ENCODE measurements at regions not wholly inside any gene's neighbourhood (a gene's known extent, or its start where the extent isn't known, plus 50 kb on each side); places are given as distances from the start of the nearest gene placed in this dataset.
"Not testable (repeated sequence)": the region's sequence is repeated elsewhere in the genome, so short reads cannot be mapped to it uniquely, and the experiment has no call there.

DNA sequence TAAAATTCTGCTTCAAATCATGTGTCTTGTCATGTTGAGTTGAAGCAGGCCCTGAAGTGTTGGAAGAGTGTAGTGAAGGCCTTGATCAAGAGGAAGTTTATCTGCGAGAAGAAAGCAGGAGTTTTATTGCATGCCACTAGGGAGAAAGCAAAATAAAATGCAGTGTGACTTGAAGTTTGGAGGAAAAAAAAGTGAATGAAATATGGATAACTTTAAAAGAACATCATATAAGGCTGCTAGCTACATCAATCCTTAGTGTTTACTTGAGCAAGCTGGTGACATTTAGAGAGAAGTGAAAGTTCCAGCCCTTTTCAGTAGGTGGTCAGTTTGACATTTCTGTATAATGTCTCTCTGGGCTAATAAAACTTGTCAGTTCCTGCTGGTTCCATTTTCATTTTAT is 841.1 kb downstream of the TMTC2 start:
- DNase-seq = no peak

DNA sequence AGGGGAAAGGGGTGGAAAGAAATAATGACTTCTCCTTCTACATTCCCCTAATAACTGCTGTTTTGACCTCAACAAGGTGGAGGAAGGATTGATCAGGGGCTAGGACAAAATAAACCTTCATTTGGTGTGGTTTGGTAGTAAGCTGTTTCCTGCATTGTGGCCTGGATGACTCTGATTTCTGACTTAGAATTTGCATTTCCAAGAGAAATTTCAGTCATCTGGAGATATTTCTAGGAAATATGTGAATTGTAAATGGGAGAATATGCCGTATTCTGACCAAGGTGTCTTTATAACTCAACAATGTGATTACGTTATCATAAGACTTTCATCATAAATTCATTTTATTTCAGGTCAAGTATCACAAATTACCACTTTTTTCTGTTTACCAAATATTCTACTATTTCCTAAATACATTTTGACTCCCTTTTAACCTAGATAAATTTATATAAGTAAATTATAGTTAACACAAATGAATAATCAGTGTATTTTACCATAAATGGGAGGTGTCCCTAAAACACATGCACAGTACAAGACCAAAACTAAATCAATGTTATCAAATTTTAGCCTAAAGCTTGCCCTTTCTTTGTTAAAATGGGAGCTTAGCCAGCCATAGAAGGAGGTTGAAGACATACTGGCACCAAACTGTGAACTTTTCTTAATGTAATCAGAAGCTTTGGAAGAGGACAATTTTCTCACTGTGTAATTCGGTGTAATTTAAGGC is 828.8 kb downstream of the TMTC2 start:
- DNase-seq = no peak

DNA sequence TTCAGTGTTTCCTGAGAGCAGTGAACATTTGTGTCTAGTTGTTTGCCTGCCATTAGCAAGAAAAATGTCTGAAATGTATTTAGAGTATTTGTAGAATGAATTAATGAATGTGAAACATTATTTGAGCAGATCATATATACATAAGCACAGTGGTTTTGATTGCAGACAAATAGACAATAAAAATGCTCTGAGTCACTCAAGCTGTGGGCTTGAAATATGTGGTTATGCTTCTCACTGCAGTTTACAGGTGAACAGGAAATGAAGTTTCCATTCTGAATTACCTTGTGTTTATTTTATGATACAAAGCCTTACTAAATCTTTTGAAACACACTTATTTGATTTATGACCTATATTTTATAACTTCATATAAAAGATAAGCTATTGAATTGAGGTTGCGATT is 827.7 kb downstream of the TMTC2 start:
- DNase-seq = no peak

DNA sequence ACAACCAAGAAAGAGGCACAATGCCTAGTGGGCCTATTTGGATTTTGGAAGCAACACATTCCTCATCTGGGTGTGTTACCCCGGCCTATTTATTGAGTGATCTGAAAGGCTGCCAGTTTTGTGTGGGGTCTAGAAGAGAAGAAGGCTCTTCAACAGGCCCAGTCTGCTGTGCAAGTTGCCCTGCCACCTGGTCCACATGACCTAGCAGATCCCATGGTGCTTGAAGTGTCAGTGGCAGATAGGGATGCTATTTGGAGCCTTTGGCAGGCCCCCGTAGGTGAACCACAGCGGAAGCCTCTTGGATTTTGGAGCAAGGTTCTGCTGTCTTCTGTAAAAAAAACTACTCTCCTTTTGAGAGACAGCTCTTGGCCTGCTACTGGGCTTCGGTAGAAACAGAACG is 820.1 kb downstream of the TMTC2 start:
- DNase-seq = no peak

DNA sequence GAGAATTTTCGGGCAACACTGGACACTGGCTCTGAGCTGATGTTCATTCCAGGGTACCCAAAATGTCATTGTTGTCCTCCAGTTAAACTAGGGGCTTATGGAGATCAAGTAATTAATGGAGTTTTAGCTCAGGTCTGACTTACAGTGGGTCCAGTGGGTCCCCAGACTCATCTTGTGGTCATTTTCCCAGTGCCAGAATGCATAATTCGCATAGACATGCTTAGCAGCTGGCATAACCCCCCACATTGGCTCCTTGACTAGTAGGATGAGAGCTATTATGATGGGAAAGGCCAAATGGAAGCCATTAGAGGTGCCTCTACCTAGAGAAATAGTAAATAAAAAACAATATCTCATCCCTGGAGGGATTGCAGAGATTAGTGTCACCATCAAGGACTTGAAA is 818.9 kb downstream of the TMTC2 start:
- no peak for DNase-seq

DNA sequence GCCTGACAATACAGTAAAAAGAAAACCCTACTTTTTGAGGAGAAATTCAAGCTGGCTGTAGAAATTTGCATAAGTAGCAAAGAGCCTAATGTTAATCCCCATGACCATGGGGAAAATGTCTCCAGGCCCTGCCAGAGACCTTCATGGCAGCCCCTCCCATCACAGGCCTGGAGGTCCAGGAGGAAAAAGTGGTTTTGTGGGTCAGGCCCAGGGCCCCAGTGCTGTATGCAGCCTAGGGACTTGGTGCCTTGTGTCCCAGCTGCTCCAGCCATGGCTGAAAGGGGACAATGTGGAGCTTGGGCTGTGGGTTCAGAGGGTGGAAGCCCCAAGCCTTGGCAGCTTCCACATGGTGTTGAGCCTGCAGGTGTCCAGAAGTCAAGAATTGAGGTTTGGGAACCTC is 813.2 kb downstream of the TMTC2 start:
- DNase-seq = not testable (repeated sequence)

DNA sequence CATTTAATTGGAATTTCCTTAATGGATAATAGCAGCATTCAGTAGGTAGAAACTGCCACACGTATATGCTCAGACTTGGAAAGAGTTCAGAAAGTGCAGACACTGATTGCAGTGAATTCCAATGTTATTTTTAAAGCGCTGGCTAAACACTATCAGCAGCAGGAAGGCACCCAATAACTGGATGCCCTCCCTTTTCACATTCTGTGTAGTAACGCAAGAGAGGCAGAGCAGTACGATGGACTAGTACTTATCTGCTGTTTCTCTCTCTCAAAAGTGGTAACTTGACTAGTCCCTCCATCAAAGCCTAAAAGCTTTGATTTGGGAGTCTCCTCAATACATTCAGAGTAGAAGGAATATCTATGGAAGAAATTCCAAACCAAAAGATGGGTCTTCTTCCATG is 791.0 kb downstream of the TMTC2 start:
- DNase-seq = no peak

DNA sequence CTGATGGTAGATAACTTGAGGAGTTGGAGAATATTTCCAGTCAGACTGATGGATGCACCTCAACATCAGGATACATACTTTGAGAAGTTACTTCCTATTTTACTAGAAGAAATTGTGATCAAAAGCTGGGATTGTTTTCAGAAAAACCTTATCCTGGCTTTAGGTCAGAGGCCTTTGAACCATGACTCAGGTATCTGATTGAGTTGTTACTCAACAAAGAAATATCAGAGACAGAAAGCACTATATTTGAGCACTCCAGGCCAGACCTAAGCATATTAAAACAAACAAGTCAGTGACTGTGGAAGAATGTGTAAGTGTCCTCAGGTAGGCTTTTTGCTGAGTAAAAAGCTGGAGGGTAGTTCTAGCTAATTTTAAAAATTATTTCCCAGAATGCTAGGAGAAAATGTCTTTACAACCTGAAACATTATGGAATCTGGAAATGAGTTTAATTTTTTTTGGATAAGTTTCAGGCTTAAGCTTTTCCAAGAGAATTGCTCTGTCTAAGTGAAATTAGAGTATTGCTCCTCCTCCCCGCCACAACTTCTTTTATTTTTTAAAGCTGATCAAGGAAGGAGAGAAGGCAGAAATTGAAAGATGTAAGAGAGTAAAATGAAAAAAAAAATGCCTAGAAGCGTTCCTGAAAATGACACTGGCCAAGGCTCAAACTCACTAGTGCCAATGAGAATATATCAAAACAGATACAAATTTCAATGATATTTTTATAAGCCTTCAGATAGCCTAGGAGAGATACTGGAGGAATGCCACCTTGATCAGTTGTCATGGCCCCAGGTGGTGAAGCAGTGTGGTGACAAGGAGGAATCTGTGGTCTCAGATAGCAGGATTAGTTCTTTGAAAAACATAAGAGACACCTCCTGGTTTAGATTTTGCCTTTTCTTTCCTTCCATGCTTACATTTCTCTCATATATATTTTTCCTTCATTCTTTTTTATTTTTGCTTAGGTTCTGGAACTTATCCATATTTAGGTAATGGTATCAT is 790.3 kb downstream of the TMTC2 start:
- DNase-seq = no peak

DNA sequence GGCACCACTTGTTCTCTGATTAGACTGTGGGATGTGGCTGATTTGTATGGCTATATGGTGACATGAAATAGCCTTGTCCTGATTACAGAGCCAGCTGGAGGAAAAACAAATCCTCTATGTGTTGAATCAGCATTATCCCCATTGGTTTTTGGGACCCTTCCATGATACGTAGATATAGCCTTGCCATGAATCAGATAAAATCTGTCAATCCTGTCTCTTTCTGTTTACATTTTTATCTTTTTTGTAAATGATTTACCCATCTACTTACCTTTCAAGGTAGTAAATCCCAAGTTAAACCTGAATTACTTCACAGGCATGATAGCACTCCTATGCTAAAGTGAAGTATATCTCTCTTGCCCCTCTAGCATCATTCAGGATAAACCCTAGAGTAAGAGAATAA is 789.3 kb downstream of the TMTC2 start:
- no peak for DNase-seq

DNA sequence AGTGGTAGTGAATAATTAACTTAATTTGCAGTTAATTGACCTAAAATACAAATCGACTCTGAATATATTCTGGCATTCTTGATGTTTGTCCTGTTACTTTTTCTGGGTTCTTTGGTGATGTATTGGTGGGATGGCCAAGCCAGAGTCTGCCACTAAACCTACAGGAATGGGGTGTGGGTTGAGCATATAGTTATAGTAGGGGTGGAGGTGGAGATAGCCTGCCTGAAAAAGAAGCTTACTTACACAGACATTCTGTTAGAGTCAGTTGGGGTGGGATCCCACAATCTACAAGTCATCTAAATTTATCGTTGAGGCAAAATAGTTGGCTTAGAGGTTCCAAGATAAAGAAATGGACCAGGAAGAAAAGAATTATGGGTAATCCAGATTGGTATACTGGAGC is 787.7 kb downstream of the TMTC2 start:
- no peak for DNase-seq

DNA sequence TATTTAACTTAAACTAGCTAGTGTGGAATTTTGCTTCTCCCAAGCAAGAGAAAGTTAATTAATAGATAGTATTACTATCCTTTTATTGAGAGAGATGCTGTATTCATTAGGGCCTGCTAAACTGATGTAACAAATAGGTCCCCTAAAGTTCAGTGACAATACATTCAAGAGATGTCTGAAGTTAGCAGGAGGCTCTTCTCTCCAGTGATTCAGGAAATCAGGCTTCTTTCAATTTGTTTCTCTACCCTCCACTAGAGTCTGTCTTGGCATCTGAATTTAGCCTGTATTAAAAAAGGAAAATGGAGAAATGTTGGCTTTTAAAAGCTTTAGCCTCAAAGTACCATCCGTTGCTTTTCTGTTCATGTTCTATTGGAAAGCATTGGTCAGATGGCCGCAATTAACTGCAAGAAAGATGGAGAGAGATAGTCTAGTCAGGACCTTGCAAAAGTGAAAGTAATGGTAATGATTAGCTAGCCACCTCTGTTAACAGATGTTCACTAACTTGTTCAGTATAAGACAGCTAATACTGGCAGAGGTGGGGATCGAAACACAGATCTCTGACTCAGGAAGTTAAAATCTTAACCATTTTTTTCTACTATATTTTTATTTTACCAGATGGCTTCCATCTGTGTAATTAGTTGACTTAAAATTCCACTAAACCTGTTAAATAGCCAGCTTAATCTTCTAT is 786.8 kb downstream of the TMTC2 start:
- no peak for DNase-seq

DNA sequence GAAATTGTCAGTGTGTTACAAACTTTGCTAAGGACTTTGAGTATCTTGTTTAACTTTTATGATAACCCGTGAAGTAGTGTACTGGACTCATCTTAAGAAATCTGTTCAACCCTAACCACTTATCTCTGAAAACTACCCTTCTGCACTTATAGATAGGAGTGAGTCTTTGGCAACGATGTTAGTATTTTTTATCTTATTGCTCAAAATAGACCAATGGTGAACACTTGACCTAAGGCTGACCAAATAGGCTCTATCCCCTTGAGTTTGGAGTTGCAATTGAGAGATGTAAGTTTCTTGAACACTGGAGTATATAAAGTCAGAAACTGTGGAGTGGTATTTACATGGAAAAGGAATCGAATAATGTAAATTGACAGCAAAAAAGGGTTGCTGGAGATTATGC is 786.1 kb downstream of the TMTC2 start:
- DNase-seq = no peak

DNA sequence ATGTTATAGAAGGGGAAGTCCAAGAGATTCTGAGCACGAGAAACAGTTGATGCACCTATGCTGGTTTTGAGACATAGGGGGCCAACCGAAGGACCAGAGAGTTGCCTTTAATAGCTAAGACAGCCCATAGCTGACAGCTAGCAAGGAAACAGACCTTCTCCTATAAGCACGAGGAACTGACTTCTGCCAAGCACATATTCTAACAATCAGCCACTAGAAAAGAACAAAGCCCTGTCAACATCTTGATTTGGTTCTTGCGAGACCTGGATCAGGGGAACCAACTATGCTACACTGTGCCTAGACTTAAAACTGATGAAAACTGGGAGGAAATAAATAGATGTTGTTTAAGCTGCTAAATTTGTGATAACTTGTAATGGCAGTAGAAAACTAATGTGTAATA is 785.6 kb downstream of the TMTC2 start:
- no peak for DNase-seq

DNA sequence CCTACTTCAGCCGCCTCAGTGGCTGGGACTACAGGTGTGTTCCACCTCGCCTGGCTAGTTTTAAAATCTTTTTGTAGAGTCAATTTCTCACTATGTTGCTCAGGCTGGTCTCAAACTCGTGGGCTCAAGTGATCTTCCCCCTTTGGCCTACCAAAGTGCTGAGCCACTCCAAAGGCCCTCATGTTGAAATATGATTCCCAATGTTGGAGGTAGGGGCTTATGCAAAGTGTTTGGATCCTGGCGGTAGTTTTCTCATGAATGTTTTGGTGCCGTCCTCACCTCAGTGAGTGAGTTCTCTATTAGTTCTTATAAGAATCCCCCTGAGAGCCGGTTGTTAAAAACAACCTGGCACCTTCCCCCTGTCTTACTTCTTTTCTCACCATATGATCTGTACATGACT is 784.6 kb downstream of the TMTC2 start:
- no peak for DNase-seq

DNA sequence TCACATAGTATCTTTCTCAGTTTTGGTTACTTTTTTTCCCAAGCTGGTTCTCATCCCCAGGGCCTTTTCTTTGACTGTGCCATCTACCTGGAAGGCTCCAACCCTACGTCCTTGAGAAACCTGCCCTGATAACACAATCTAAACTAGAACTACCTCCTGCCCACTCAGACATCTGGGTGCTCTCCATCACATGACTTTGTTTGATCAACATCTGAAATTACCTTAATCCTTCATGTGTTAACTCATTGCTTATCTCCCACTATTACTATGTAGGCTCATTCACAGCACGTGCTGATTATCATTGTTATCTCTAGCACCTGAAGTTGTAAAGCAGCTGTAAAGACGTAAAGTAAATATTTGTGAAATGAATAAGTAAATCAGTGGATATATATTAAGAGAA is 784.0 kb downstream of the TMTC2 start:
- no peak for DNase-seq

DNA sequence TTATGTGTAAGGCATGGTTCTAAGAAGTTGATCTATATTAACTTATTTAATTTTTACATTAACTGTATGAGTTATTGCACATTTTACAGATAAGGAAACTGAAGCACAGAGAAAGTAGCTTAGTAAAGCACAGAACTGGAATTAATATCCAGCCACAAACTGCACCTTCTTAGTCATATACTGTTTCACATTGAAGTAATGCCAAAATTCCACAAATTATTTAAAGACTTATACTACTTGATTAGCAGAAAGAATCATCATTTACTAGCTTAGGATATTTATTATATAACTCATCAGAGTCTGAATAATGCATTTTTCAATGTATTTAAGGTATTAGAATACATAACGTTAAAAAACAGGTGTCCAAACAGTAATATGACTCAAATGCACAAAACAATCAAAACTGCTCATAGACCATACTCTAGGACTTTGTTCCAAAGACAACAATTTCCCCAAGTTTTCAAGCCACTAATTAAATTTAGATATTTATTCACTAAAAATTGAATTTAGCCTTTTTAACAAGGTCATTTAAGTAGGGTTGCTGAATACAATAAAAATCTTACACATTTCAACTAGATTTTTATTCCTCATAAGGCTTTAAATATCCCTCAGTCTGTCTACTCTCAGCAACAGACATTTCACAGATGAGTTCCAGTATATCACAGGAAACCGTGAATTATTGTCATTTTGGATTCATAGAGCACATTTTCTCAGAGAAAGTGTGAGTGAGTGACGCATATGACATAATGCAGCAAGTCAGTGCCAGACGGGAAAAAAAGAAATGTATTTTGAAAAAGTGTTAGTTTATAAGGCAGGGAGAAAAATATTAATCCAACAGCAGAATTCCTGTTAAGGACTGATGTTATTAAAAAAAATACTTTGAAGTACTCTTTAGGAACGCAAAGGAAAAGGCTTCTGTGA is 782.5 kb downstream of the TMTC2 start:
- DNase-seq = no peak

DNA sequence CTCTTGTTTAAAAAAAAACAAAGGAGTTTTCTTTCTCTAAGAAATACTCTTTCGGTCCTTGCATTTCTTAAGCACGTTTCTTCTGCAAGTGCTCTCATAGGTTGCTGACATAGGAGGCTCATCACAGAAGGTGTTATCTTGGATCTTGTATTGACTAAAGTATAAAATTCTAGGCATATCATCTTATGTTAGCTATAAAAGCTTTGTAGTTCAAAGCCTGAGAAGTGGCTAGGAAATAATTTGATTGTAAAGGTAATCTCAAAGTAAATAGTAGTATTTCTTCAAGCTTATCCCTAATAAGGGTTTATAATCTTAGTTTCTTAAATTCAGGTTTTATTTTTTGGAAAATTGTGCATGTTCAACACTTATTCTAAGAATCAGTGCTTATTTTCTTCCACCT is 778.9 kb downstream of the TMTC2 start:
- DNase-seq = no peak

DNA sequence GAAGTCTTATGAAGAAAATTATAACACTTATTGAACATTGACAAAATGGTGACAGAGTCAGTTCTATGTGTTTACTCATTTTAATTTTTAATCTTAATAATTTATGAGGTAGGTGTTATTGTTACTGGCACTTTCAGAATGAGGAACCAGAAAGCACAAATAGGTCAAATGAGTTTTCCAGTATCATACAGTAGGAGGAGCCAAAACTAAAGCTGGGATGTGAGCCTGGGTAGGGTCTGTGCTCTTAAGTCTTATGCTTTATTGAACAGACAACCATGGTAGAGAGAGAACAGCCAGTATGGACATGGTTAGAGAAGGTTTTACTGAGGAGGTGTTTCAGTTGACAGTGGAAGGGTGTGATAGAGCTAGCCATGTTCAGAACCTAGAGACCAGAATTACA is 775.7 kb downstream of the TMTC2 start:
- no peak for DNase-seq

DNA sequence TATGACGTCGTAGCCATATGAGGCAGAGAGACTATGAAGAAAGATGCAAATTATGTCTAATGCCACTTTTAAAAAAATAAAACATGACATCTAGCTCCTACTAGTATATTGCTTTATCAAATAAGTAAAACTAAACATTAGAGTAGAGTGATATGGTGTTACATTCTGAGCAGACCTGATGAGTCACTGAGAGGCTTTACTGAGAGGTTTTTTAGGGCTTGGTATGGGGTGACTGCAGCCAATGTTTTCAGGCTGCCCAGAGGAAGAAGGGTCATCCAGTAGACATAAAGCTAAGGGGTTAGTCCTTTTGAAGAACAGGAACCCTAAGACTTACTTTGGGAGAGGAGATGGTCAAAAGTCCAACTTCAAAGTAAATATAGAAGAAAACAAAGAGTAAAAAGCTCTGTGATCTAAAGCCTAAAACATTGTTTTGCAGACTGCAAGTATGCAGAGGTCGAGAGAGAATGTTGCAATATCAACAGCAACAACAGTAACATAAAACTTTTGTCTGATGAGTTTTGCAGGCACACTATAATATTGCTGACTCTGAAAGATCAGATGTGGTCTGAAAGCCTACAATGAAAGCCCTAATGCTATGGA is 774.7 kb downstream of the TMTC2 start:
- DNase-seq = no peak

DNA sequence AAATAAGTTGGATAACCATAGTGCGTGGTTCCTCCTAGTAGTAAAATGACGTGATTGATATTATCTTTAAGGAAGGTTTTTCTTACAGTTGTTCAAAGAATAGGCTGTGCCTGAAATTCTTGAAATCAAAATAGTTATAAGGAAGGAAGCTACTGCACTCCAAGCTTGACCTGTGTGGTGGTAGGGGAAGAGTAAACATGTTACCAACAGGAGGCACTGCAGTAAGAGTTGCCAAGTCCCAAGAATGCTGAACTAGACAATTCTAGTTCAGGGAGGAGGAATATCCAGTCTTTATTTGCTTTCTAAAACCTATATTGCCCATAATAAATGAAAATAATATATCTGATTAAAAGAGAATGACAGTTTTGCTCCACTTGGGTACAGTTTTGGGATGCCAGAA is 764.5 kb downstream of the TMTC2 start:
- no peak for DNase-seq

DNA sequence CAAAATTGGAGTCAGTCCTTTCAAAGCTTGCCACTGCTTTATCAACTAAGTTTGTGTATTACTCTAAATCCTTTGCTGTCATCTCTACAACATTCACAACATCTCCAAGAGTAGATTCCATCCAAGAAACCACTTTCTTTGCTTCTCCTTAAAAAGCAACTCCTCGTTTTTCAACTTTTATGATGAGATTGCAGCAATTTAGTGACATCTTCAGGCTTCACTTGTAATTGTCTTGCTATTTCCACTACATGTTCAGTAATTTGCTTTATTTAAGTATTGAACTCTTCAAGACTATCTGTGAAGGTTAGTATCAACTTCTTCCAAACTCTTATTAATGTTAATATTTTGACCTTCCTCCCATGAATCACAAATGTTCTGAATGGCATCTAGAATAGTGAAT is 747.9 kb downstream of the TMTC2 start:
- no peak for DNase-seq

DNA sequence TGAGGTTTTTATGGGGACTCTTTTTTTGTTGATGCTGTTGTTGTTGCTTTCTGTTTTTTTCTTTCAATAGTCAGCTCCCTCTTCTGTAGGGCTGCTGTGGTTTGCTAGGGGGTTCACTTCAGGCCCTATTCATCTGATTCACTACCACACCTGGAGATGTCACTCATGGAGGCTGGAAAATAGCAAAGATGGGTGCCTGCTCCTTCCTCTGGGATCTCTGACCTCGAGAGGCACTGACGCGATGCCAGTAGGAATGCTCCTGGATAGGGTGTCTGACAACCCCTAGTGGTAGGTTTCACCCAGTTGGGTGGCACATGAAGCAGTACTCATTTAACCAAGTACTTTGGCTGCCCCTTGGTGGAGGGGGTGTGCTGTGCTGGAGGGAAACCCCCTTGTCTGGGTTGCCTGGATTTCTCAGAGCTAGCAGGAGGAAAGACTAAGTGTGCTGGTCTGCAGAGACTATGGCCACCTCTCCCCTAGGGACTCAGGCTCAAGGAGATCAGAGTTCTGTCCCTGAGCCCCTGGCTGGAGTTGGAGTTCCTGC is 745.5 kb downstream of the TMTC2 start:
- no peak for DNase-seq
